MM.1S (cell line): ENCODE measurements at regions not wholly inside any gene's neighbourhood (a gene's known extent, or its start where the extent isn't known, plus 50 kb on each side); places are given as distances from the start of the nearest gene placed in this dataset.

Source experiments
- DNase-seq: peaks from one replicate; pipeline ENCODE4 v3.0.0-alpha.2; 2015
- H2AFZ ChIP-seq: fragments of 300-600 bp; sonication (generic); 2 replicates; pipeline ENCODE4 v1.6.0; 2016; ENCODE audit warnings: antibody characterized with exemption, low read length
- H3F3A ChIP-seq: fragments of 300-600 bp; sonication (generic); 2 replicates; pipeline ENCODE4 v1.6.1; 2016; ENCODE audit warnings: mild to moderate bottlenecking, antibody characterized with exemption, low read length, moderate library complexity, mixed read lengths; ENCODE audit not compliant: insufficient read depth
- H3K27ac ChIP-seq: fragments of 300-600 bp; sonication (generic); 2 replicates; pipeline ENCODE4 v1.5.1; 2016; ENCODE audit warnings: mild to moderate bottlenecking, low read length
- H3K27me3 ChIP-seq: fragments of 300-600 bp; sonication (generic); replicated peaks from 2 replicates; pipeline ENCODE4 v1.6.0; 2016; ENCODE audit warnings: low read length; ENCODE audit not compliant: insufficient read depth
- H3K36me3 ChIP-seq: fragments of 300-600 bp; sonication (generic); replicated peaks from 2 replicates; pipeline ENCODE4 v1.6.1; 2016; ENCODE audit warnings: mild to moderate bottlenecking, low read length, mixed read lengths; ENCODE audit not compliant: insufficient read depth
- H3K4me1 ChIP-seq: fragments of 300-600 bp; sonication (generic); 2 replicates; pipeline ENCODE4 v1.6.1; 2016; ENCODE audit warnings: low read length, mixed read lengths
- H3K4me2 ChIP-seq: fragments of 300-600 bp; sonication (generic); 2 replicates; pipeline ENCODE4 v1.6.0; 2016; ENCODE audit warnings: low read depth, low read length
- H3K4me3 ChIP-seq: fragments of 300-600 bp; sonication (generic); 2 replicates; pipeline ENCODE4 v1.5.1; 2016; ENCODE audit warnings: low read length, mixed read lengths
- H3K79me2 ChIP-seq: fragments of 300-600 bp; sonication (generic); 2 replicates; pipeline ENCODE4 v1.6.1; 2016; ENCODE audit warnings: mixed run types, low read length, mixed read lengths
- H3K9ac ChIP-seq: fragments of 300-600 bp; sonication (generic); 2 replicates; pipeline ENCODE4 v1.6.1; 2016; ENCODE audit warnings: low read length, mixed read lengths
- H3K9me2 ChIP-seq: fragments of 300-600 bp; sonication (generic); replicated peaks from 2 replicates; pipeline ENCODE4 v1.6.1; 2016; ENCODE audit warnings: mild to moderate bottlenecking, low read length, mixed read lengths; ENCODE audit not compliant: insufficient read depth
- H3K9me3 ChIP-seq: fragments of 300-600 bp; sonication (generic); replicated peaks from 2 replicates; pipeline ENCODE4 v1.6.1; 2016; ENCODE audit warnings: mild to moderate bottlenecking, low read length, mixed read lengths; ENCODE audit not compliant: insufficient read depth
- H4K20me1 ChIP-seq: fragments of 300-600 bp; sonication (generic); 2 replicates; pipeline ENCODE4 v1.6.1; 2016; ENCODE audit warnings: mild to moderate bottlenecking, low read length, moderate library complexity, mixed read lengths; ENCODE audit not compliant: insufficient read depth
- CTCF ChIP-seq: fragments of 300-600 bp; sonication (generic); IDR thresholded peaks from 2 replicates; pipeline ENCODE4 v1.5.1; 2016; ENCODE audit warnings: antibody characterized with exemption, low read length, mixed read lengths
- EZH2 ChIP-seq: fragments of 300-600 bp; sonication (generic); optimal IDR thresholded peaks from 2 replicates; pipeline ENCODE3; 2017; ENCODE audit warnings: low read depth, mild to moderate bottlenecking, antibody characterized with exemption, low read length, mixed read lengths
- EZH2phosphoT487 ChIP-seq: fragments of 300-600 bp; sonication (generic); IDR thresholded peaks from 2 replicates; pipeline ENCODE4 v1.6.1; 2018; ENCODE audit warnings: antibody characterized with exemption, low read length

- Histone ChIP-seq H2AFZ (no peak overlapping the region), H3K27me3 (no peaks in the 10 kb centered on the region), H3K4me2 (no peak overlapping the region), H3K4me1 (no peaks in the 10 kb centered on the region), H3F3A (no peaks in the 10 kb centered on the region), H3K27ac (no peak overlapping the region), H3K4me3 (no peak overlapping the region), H3K36me3 (no peaks in the 10 kb centered on the region), H3K79me2 (no peaks in the 10 kb centered on the region), H4K20me1 (no peaks in the 10 kb centered on the region), H3K9me3 (no peaks in the 10 kb centered on the region), H3K9ac (no peak overlapping the region), H3K9me2 (no peaks in the 10 kb centered on the region)
- TF ChIP-seq EZH2phosphoT487 (no peak), EZH2 (no peak), CTCF (no peak)
- no peak for DNase-seq
Observed at GRCh38 chr12:34107016-34107415, 84.7 kb downstream of the ALG10 start.

- no peaks in the 10 kb centered on the region for H3K36me3 ChIP-seq
- no peak overlapping the region for H3K4me3 ChIP-seq
- H3K4me1 ChIP-seq, result no peaks in the 10 kb centered on the region
- TF ChIP-seq CTCF (no peak), EZH2phosphoT487 (no peak), EZH2 (no peak)
- H3K27me3 ChIP-seq, result no peaks in the 10 kb centered on the region
- H3K9me3 ChIP-seq, result no peaks in the 10 kb centered on the region
- no peaks in the 10 kb centered on the region for H4K20me1 ChIP-seq
- H3K27ac ChIP-seq, result no peak overlapping the region
- no peaks in the 10 kb centered on the region for H3K79me2 ChIP-seq
- no peaks in the 10 kb centered on the region for H3K9me2 ChIP-seq
- no peak overlapping the region for H3K9ac ChIP-seq
- no peak for DNase-seq
- H2AFZ ChIP-seq, result no peak overlapping the region
- no peaks in the 10 kb centered on the region for H3F3A ChIP-seq
- no peak overlapping the region for H3K4me2 ChIP-seq
Observed at GRCh38 chr12:34107781-34108404, 85.6 kb downstream of the ALG10 start.

- Histone ChIP-seq H3K4me2 (no peak overlapping the region), H3K9me3 (no peaks in the 10 kb centered on the region)
Observed at GRCh38 chr12:34108405-34108803, 86.1 kb downstream of the ALG10 start.

More at GRCh38 chr12:34108405-34108803, 86.1 kb downstream of the ALG10 start:
- Histone ChIP-seq H3K9me2 (no peaks in the 10 kb centered on the region), H4K20me1 (no peaks in the 10 kb centered on the region), H3K27me3 (no peaks in the 10 kb centered on the region), H3K36me3 (no peaks in the 10 kb centered on the region), H3K79me2 (no peaks in the 10 kb centered on the region), H3K27ac (no peak overlapping the region), H3F3A (no peaks in the 10 kb centered on the region), H3K4me1 (no peaks in the 10 kb centered on the region), H3K4me3 (no peak overlapping the region), H3K9ac (no peak overlapping the region), H2AFZ (no peak overlapping the region)
- DNase-seq, result no peak
- TF ChIP-seq CTCF (no peak), EZH2phosphoT487 (no peak), EZH2 (no peak)
